DMS53 treated with DMSO at 0.1 percent for 48 hours (cell line): ENCODE measurements at regions not wholly inside any gene's neighbourhood (a gene's known extent, or its start where the extent isn't known, plus 50 kb on each side); places are given as distances from the start of the nearest gene placed in this dataset.
"Not testable (repeated sequence)": the region's sequence is repeated elsewhere in the genome, so short reads cannot be mapped to it uniquely, and the experiment has no call there.

Source experiments
- DNase-seq: peaks from one replicate; lab custom pipeline; 2025; ENCODE audit not compliant: unreplicated experiment; lab: John Stamatoyannopoulos, UW

- DNase-seq, result no peak
Observed at GRCh38 chr5:74501674-74502478, 138.7 kb downstream of the ENC1 start.

- DNase-seq, result no peak
Observed at GRCh38 chr5:74500110-74500917, 140.2 kb downstream of the ENC1 start.

GRCh38 chr5:74499256-74500050 is 141.1 kb downstream of the ENC1 start:
- peak; percentile 58 for DNase-seq

GRCh38 chr5:74497706-74498105 is 142.8 kb downstream of the ENC1 start:
- DNase-seq, result no peak

- no peak for DNase-seq
Observed at GRCh38 chr5:74493411-74493810, 147.1 kb downstream of the ENC1 start.

- DNase-seq, result no peak
Observed at GRCh38 chr5:74492230-74492629, 148.3 kb downstream of the ENC1 start.

DNA sequence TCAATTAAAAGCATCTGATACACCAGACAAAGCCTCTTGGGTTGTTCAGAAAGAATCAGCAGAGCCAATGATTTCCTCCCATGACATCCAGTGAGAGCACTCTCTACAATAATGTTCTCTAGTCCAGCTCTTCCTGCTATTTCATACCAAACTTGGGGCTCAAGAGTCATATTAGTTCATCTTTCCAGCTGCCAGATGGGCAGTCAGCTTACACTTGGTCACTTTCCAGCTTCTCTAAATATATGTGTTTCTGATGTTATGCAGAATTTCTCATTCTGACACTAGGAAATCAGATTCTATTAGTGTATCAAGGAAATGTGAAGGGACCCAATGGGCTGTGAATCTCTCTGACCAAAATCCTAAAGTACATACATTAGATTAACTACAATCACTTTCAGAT is 148.9 kb downstream of the ENC1 start:
- DNase-seq, result no peak

GRCh38 chr5:74490814-74491213 is 149.7 kb downstream of the ENC1 start:
- DNase-seq, result peak; percentile 25

DNA sequence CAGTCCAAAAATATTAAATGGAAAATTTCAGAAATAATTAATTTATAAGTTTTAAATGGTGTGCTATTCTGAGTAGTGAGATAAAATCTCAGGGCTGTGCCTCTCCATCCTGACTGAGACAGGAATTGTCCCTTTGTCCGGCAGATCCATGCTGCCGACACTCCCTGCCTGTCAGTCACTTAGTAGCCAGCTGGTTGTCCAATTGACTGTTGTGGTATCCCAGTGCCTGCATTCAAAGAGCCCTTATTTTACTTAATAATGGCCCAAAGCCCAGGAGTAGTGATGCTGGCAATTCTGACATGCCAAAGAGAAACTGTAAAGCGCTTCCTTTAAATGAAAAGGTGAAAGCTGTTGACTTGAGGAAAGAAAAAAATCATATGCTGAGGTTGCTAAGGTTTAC is 157.5 kb downstream of the ENC1 start:
- no peak for DNase-seq

- no peak for DNase-seq
Observed at GRCh38 chr5:74482523-74482922, 158.0 kb downstream of the ENC1 start.

GRCh38 chr5:74481357-74481756 is 159.2 kb downstream of the ENC1 start:
- not testable (repeated sequence) for DNase-seq

DNA sequence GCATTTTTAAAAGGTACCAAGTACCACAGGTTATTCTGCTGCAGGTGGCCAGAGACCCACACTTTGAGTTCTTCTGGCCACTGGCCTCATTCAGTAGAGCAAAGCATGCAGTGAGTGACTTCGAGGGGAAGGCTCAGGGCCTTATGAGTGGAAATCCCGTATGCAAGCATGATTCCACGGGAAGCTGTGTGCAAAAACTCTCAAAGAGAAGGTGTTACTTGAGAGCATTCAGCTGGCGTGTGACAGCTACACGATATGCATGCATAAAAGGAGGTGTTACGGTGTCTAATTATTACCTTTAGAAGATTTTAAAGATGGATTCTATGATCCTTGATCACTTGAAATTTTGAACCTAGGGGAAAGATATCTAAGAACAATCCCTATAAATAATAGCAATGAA is 160.3 kb downstream of the ENC1 start:
- DNase-seq, result no peak

GRCh38 chr5:74478328-74478727 is 162.2 kb downstream of the ENC1 start:
- no peak for DNase-seq

GRCh38 chr5:74477761-74478160 is 162.8 kb downstream of the ENC1 start:
- no peak for DNase-seq

DNA sequence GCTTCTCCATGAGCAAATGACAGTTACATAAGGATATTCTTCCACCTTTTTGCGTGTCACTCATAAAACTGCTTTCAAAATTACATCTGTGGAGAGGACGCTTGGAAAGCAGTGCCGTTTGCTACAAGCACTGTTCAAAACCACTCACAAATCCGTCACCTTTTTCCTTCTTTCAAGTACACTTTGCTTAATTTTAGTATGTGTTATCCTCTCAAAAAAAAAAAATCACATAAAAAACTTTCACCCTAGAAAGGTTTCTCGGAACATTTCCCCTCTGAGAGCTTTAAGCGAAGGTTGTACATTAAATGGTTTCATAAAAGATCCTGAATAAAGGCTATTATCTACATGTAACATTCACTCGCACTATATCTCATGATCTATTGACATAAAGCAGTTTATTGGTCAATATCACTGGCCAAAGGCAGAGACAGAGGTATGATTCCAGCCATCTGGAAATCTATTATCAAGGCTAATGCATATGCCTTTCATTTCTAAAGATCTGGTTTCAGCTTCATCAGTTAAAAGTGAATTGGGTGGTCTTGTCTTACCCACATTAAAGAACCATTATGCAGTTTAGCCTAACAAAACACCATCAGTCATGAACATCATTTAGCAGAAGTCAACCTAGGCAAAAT is 163.6 kb downstream of the ENC1 start:
- DNase-seq, result no peak

DNA sequence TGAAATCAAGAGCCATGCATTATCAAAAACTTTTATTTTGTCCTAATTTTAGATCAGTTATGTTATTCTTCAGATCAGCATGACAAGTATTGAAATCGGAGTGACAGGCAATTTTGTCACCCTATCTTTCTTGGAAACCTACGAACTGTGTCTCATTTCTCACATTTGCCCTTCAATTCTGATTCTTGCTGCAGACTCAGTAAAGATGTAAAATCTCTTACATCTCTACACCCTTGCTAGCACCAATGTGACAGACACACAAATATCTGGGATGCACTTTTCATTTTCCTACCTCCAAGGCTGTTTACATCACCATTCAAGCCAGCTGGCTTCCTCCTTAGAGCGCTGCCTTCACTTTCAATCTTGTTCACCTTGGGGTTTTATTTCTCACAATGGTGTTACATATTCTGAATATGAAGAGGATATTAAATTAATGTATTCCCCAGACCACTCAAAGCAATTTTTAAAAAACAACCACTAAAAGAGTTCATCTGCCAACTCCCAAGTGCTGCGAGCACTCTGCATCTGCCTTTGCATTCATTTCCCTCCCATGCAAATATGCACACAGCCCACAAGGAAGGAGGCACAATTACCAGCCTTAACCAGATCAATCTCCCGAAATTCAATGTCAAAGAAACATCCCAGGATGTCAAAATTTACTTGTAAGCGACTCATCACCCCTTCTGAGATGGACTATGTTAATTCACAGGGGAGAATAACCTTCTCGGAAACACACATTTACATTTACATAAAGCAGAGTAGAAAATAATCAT is 164.3 kb downstream of the ENC1 start:
- no peak for DNase-seq

DNA sequence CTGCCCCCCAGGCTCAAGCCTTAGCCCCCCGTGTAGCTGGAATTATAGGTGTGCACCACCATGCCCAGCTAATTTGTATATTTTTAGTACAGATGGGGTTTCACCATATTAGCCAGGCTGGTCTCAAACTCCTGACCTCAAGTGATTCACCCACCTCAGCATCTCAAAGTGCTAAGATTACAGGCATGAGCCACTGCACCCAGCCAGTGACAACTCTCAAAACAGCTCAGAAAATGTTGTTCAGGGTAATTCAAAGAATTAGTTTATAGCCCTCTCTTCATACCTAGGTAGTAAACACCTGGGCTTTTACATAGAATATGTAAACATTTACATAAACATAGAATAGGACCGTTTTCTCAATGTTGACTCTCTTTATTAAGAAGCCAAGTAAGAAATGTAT is 168.7 kb downstream of the ENC1 start:
- no peak for DNase-seq

DNA sequence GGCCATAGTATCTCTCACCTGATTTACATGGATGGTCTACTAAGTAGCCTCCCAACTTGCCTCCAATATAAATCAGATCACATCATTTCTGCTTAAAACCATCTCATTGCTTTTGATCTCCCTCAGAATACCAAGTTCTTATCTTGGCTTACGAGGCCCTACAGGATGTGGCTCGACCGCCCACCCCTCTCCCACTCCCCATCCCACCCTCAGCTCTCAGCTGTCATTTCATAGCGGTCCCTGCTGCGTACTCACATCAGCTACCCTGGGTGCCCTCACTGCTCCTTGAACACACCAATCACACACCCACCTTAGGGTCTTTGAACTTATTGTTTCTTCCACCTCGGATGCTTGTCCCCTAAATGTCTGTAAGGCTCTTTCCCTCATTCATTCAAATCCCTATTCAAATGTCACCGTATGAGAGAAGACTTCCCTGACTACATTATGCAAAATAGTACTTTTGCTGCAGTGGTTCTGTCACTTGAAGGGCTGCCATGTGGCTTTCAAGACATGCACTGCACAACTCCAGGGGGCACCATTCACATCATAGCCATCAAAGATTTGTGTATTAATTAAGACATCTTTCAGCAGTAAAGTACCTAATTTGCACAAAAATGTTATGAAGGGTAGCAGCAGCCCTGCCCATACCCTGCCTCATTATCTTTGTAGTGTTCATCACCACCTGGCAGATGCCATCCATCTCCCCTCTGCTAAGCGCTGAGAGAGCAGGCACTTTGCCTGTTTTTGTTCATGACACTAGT is 171.1 kb downstream of the ENC1 start:
- DNase-seq, result no peak

- no peak for DNase-seq
Observed at GRCh38 chr5:74468421-74468820, 172.1 kb downstream of the ENC1 start.

GRCh38 chr5:74465724-74466123 is 174.8 kb downstream of the ENC1 start:
- DNase-seq, result no peak
